Mucosa of descending colon (tissue), 3 donors: ENCODE measurements at regions not wholly inside any gene's neighbourhood (a gene's known extent, or its start where the extent isn't known, plus 50 kb on each side); places are given as distances from the start of the nearest gene placed in this dataset.
"Not testable (repeated sequence)": the region's sequence is repeated elsewhere in the genome, so short reads cannot be mapped to it uniquely, and the experiment has no call there.

ENCODE experiments used
- ATAC-seq: fragments of 200-7000 bp; cut with Tn5 transposase; one replicate; pipeline ENCODE4 v1.9.1; 2020; ENCODE audit warnings: mild to moderate bottlenecking, moderate library complexity
- DNase-seq, 3 donors: peaks; one replicate each; pipeline ENCODE4 v3.0.0-alpha.2; 2020
- H3K36me3 ChIP-seq: fragments of 200-600 bp; one replicate; pipeline ENCODE4 v1.8.0; 2021; ENCODE audit warnings: low read depth, mild to moderate bottlenecking
- H3K4me1 ChIP-seq: fragments of 200-600 bp; one replicate; pipeline ENCODE4 v1.8.0; 2021; ENCODE audit warnings: low read depth, mild to moderate bottlenecking
- H3K4me3 ChIP-seq: fragments of 200-600 bp; one replicate; pipeline ENCODE4 v1.8.0; 2021; ENCODE audit warnings: mild to moderate bottlenecking
- H3K9me3 ChIP-seq: fragments of 200-600 bp; one replicate; pipeline ENCODE4 v1.8.0; 2021; ENCODE audit warnings: mild to moderate bottlenecking
- intact Hi-C, 2 donors: fragments of 100-400 bp; cut with DNase I in 1 of 2; cut with micrococcal nuclease in 1 of 2; formaldehyde crosslinking; loops; one replicate each; pipeline versions ENCODE4 v1.11.0 to v1.11.1; 2022; cut with DNase I, micrococcal nuclease
- TF ChIP-seq, protein P1 (sequence below): fragments of 200-600 bp; IDR thresholded peaks from one replicate; pipeline ENCODE4 v1.8.0; 2022; ENCODE audit warnings: antibody characterized with exemption, mild to moderate bottlenecking
- donor health status: DM: no; HTN: no; CAD: no; lungs with moderate emphysema.
- donor health status: DM: no; HTN: no; CAD: no.
- donor health status: DM: no; HTN: yes; CAD: no.

DNA sequence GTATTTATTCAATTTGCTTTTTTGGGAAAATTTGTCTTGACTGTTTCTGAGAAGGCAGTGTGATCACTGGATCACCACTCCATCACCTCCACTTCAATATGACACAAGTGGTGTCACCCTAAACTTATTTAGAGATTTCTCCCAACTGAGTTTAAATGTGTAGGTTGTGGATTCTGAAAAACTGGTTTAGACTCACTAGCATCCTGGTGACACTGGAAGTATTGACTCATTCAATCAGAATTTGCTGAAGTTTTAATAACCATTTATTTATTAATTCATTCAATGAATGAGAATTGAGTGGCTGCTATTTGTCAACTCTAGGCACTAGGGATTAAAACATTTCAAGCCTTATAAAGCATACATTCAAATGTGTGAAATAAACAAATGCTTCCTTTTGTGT is 819.1 kb upstream of the EPHA5 start:
- DNase-seq: no peak
- no peak overlapping the region for H3K4me3 ChIP-seq
- TF ChIP-seq, protein P1, sequence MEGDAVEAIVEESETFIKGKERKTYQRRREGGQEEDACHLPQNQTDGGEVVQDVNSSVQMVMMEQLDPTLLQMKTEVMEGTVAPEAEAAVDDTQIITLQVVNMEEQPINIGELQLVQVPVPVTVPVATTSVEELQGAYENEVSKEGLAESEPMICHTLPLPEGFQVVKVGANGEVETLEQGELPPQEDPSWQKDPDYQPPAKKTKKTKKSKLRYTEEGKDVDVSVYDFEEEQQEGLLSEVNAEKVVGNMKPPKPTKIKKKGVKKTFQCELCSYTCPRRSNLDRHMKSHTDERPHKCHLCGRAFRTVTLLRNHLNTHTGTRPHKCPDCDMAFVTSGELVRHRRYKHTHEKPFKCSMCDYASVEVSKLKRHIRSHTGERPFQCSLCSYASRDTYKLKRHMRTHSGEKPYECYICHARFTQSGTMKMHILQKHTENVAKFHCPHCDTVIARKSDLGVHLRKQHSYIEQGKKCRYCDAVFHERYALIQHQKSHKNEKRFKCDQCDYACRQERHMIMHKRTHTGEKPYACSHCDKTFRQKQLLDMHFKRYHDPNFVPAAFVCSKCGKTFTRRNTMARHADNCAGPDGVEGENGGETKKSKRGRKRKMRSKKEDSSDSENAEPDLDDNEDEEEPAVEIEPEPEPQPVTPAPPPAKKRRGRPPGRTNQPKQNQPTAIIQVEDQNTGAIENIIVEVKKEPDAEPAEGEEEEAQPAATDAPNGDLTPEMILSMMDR: no peak
- ATAC-seq: no peak
- H3K4me1 ChIP-seq: no peaks in the 10 kb centered on the region
- H3K9me3 ChIP-seq: peaks cover 2% of the 10 kb centered on the region
- intact Hi-C loops: no loop called here
- no peaks in the 10 kb centered on the region for H3K36me3 ChIP-seq

DNA sequence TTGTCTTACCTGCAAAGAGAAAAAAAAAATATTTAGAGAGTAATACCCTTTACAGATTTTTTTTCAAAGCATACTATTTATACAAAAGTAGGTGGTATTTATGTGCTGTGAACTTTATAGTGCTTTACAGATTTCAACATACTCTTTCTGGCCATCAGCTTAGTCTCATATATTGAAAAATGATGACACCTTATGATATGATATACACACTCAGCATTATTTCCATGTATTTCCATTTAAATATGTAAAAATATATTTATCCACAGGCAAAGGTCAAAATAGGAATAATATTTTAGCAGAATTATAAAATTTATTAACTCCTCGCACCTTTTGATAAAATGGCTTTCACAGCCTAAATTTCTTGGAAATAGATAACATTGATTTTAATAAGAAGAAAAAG is 815.8 kb upstream of the EPHA5 start:
- no peaks in the 10 kb centered on the region for H3K36me3 ChIP-seq

DNA sequence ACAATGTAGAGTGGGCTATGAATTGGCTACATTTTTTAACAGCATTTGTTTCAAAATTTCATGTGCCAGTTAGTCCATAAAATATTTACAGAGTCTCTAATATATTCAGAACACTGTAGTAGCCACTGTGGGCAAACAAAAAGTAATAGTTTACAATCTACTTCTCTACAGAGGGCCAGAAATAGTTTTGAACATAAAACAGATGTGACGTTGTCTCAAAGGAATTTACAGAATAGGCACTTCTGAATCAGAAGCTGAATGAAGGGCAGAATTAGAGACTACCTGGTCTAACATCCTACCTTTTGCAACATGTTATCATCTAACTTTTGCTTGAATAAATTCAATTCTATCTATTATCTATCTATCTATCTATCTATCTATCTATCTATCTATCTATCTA is 811.9 kb upstream of the EPHA5 start:
- no peak for DNase-seq
- Histone ChIP-seq H3K36me3 (no peaks in the 10 kb centered on the region), H3K4me1 (no peaks in the 10 kb centered on the region), H3K9me3 (peaks cover 5% of the 10 kb centered on the region), H3K4me3 (no peak overlapping the region)
- ATAC-seq: no peak
- intact Hi-C loops: no loop called here
- TF ChIP-seq, protein P1: no peak

More for the DNA sequence above, 815.8 kb upstream of the EPHA5 start:
- TF ChIP-seq, protein P1: no peak
- intact Hi-C loops: no loop called here
- H3K4me1 ChIP-seq: no peaks in the 10 kb centered on the region
- no peak overlapping the region for H3K4me3 ChIP-seq
- no peak for ATAC-seq
- peaks cover 3% of the 10 kb centered on the region for H3K9me3 ChIP-seq
- no peak for DNase-seq

DNA sequence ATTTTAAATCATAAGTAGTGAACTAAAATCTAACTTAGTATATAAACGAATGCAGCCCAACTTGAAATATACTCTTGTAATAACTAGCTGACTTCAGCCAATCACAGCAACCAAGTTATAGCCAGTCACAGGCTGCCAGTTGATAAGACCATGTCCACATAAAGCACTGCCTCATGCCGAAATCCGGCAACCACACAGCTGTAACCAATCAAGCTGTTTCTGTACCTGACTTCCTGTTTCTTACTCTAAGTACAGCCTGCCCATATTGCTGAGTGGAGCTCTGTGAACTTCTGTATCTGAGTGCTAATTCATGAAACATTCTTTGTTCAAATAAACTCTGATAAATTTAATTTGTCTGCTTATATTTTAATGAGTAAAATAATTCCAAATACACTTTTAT is 805.3 kb upstream of the EPHA5 start:
- TF ChIP-seq, protein P1: no peak
- ATAC-seq (no peak), DNase-seq (no peak)
- Histone ChIP-seq H3K4me3 (no peak overlapping the region), H3K36me3 (no peaks in the 10 kb centered on the region), H3K9me3 (peaks cover 5% of the 10 kb centered on the region), H3K4me1 (no peaks in the 10 kb centered on the region)
- intact Hi-C loops: no loop called here

DNA sequence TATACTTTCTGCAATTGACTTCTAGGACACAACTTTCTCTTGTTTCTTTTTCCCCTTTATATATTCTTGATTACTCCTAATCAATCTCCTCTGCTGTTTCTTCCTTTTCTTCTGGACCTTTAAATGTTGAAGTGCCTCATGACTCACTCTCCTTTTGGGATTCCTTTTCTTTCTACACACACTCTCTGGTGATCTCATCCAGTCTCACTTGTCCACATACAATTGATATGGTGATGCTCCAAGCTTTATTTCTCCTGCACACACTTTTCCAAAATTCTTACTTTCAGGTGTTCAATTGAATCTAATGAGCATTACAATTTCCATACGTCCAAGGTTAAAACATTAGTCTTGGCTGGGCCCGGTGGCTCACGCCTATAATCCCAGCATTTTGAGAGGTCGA is 794.8 kb upstream of the EPHA5 start:
- no peaks in the 10 kb centered on the region for H3K4me1 ChIP-seq
- no peak for ATAC-seq
- TF ChIP-seq, protein P1: no peak
- no peaks in the 10 kb centered on the region for H3K36me3 ChIP-seq
- peaks cover 23% of the 10 kb centered on the region for H3K9me3 ChIP-seq
- no peak for DNase-seq
- intact Hi-C loops: no loop called here
- H3K4me3 ChIP-seq: no peak overlapping the region

DNA sequence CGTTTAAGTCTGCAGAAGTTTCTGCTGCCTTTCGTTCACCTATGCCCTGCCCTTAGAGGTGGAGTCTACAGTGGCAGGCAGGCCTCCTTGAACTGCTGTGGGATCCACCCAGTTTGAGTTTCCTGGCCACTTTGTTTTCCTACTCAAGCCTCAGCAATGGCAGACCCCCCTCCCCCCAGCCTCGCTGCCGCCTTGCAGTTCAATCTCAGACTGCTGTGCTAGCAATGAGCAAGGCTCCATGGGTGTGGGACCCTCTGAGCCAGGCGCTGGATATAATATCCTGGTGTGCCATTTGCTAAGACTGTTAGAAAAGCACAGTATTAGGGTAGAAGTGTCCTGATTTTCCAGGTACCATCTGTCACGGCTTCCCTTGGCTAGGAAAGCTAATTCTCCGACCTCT is 792.6 kb upstream of the EPHA5 start:
- H3K36me3 ChIP-seq, H3K4me1 ChIP-seq, H3K4me3 ChIP-seq, ATAC-seq, DNase-seq, intact Hi-C loops: not testable (repeated sequence)
- peaks cover 30% of the 10 kb centered on the region for H3K9me3 ChIP-seq
